HCT116 (cell line): ENCODE measurements at regions not wholly inside any gene's neighbourhood (a gene's known extent, or its start where the extent isn't known, plus 50 kb on each side); places are given as distances from the start of the nearest gene placed in this dataset.

Source experiments
- ATAC-seq: fragments of 200-7000 bp; cut with Tn5 transposase; 2 replicates; pipeline ENCODE4 v1.9.1; 2020; ENCODE audit warnings: mild to moderate bottlenecking, moderate library complexity
- BruUV-seq: library from RNA; stranded (reverse); fragments of 400-500 nt; replicated peaks from 2 replicates; lab custom pipeline; 2021; lab: Mats Ljungman, UMichigan
- CTCF ChIA-PET: fragments of 300-600 bp; sonication (Branson Sonifier 250); formaldehyde crosslinking; loops from one replicate; lab custom pipeline; 2021; ENCODE audit warnings: antibody characterized with exemption; lab: Charles Lee
- POLR2A ChIA-PET: fragments of 300-600, 350-600 bp; sonication (Branson Sonifier 250); formaldehyde crosslinking; loops from one replicate; lab custom pipeline; 2021; ENCODE audit warnings: antibody characterized with exemption; lab: Charles Lee
- RAD21 ChIA-PET, 2 experiments: fragments of 300-600 bp; sonication (Branson Sonifier 250); formaldehyde crosslinking; loops; one replicate each; lab custom pipeline; 2023; ENCODE audit warnings: low total read pairs in 2 of 2; ENCODE audit not compliant: uncharacterized antibody in 2 of 2, unreplicated experiment in 2 of 2, low non-redundant PET in 1 of 2; lab: Charles Lee
- DNase-seq: peaks from one replicate; pipeline ENCODE4 v3.0.0-alpha.2; 2010; ENCODE audit warnings: low read depth, low spot score
- H2AFZ ChIP-seq: fragments of 200-600 bp; shearing (Covaris generic), sonication (generic); 2 replicates; pipeline ENCODE4 v1.6.1; 2017; ENCODE audit warnings: low read depth, mixed run types, mixed read lengths, antibody characterized with exemption, low read length; ENCODE audit not compliant: poor library complexity, severe bottlenecking
- H3K27ac ChIP-seq: 2 replicates; pipeline ENCODE4 v1.5.1; 2012; ENCODE audit warnings: low read depth, low read length
- H3K27me3 ChIP-seq: fragments of 200-600 bp; sonication (generic); 2 replicates; pipeline ENCODE4 v1.6.1; 2016; ENCODE audit warnings: mixed run types, low read length, mixed read lengths; ENCODE audit not compliant: insufficient read depth
- H3K36me3 ChIP-seq, 2 experiments: fragments of 200-500 bp in 1 of 2; fragments of 200-600 bp in 1 of 2; sonication (Bioruptor generic) in 1 of 2; sonication (generic) in 1 of 2; 2 replicates each; pipeline versions ENCODE4 v1.5.1 to v1.6.1; 2014 to 2016; ENCODE audit warnings: low read length in 2 of 2, inconsistent platforms in 1 of 2, mixed read lengths in 1 of 2, mixed run types in 1 of 2; ENCODE audit not compliant: insufficient read depth in 2 of 2, control insufficient read depth in 1 of 2
- H3K4me1 ChIP-seq, 2 experiments: fragments of 200-600 bp in 1 of 2; sonication (generic) in 1 of 2; 2 replicates each; pipeline versions ENCODE4 v1.5.1 to v1.6.1; 2012 to 2017; ENCODE audit warnings: low read length in 2 of 2, inconsistent platforms in 1 of 2, mild to moderate bottlenecking in 1 of 2, mixed read lengths in 1 of 2, mixed run types in 1 of 2, moderate library complexity in 1 of 2; ENCODE audit not compliant: insufficient read depth in 2 of 2, control insufficient read depth in 1 of 2
- H3K4me2 ChIP-seq: fragments of 200-600 bp; sonication (generic); 2 replicates; pipeline ENCODE4 v1.6.1; 2017; ENCODE audit warnings: mixed run types, low read length, mixed read lengths
- H3K4me3 ChIP-seq, 2 experiments: fragments of 200-600 bp in 1 of 2; sonication (generic) in 1 of 2; replicated peaks in 1 of 2; 2 replicates each; pipeline ENCODE4 v1.5.1; 2011 to 2016; ENCODE audit warnings: low read length in 2 of 2, control low read depth in 1 of 2, low read depth in 1 of 2, mild to moderate bottlenecking in 1 of 2, mixed read lengths in 1 of 2, mixed run types in 1 of 2
- H3K79me2 ChIP-seq: fragments of 200-600 bp; sonication (generic); 2 replicates; pipeline ENCODE4 v1.6.1; 2017; ENCODE audit warnings: mild to moderate bottlenecking, mixed run types, low read length, moderate library complexity, mixed read lengths; ENCODE audit not compliant: insufficient read depth
- H3K9ac ChIP-seq: fragments of 200-600 bp; sonication (generic); 2 replicates; pipeline ENCODE4 v1.6.1; 2016; ENCODE audit warnings: low read length, mixed read lengths
- H3K9me2 ChIP-seq: fragments of 200-600 bp; sonication (generic), shearing (Covaris generic); 2 replicates; pipeline ENCODE4 v1.6.1; 2017; ENCODE audit warnings: mixed run types, mild to moderate bottlenecking, moderate library complexity; ENCODE audit not compliant: insufficient read depth
- H3K9me3 ChIP-seq, 2 experiments: fragments of 200-500 bp in 1 of 2; fragments of 200-600 bp in 1 of 2; sonication (Bioruptor generic) in 1 of 2; sonication (generic) in 1 of 2; 2 replicates each; pipeline ENCODE4 v1.6.1; 2014 to 2017; ENCODE audit warnings: low read length in 2 of 2, mixed read lengths in 2 of 2, inconsistent platforms in 1 of 2, low read depth in 1 of 2, mild to moderate bottlenecking in 1 of 2, mixed run types in 1 of 2, moderate library complexity in 1 of 2; ENCODE audit not compliant: control insufficient read depth in 1 of 2, insufficient read depth in 1 of 2
- H4K20me1 ChIP-seq: fragments of 200-600 bp; sonication (generic), shearing (Covaris generic); 2 replicates; pipeline ENCODE4 v1.6.1; 2017; ENCODE audit warnings: mixed run types, mild to moderate bottlenecking, moderate library complexity; ENCODE audit not compliant: insufficient read depth
- CBX3 ChIP-seq: IDR thresholded peaks from 2 replicates; pipeline ENCODE4 v1.6.1; 2012; ENCODE audit warnings: low read depth
- EGR1 ChIP-seq: IDR thresholded peaks from 2 replicates; pipeline ENCODE4 v1.6.1; 2012; ENCODE audit warnings: low read depth
- EZH2phosphoT487 ChIP-seq: fragments of 200-600 bp; IDR thresholded peaks from 2 replicates; pipeline ENCODE4 v1.6.1; 2018; ENCODE audit warnings: antibody characterized with exemption, borderline replicate concordance
- JUND ChIP-seq: IDR thresholded peaks from 2 replicates; pipeline ENCODE4 v1.6.1; 2012
- POLR2A ChIP-seq: IDR thresholded peaks from 2 replicates; pipeline ENCODE4 v1.7.0; 2011; ENCODE audit warnings: borderline replicate concordance; ENCODE audit not compliant: insufficient read depth, insufficient read length; ENCODE audit errors: extremely low read depth
- REST ChIP-seq: IDR thresholded peaks from 2 replicates; pipeline ENCODE4 v1.6.1; 2012; ENCODE audit warnings: low read depth
- SIN3A ChIP-seq: IDR thresholded peaks from 2 replicates; pipeline ENCODE4 v1.6.1; 2012; ENCODE audit warnings: low read depth
- SP1 ChIP-seq: IDR thresholded peaks from 2 replicates; pipeline ENCODE4 v1.6.1; 2012; ENCODE audit warnings: low read depth
- TCF7L2 ChIP-seq: IDR thresholded peaks from 2 replicates; pipeline ENCODE4 v1.7.0; 2011; ENCODE audit warnings: borderline replicate concordance, inconsistent platforms; ENCODE audit not compliant: insufficient read depth, insufficient read length; ENCODE audit errors: extremely low read depth
- YY1 ChIP-seq: IDR thresholded peaks from 2 replicates; pipeline ENCODE4 v1.6.1; 2011; ENCODE audit warnings: low read length, low read depth, moderate library complexity, mild to moderate bottlenecking; ENCODE audit not compliant: insufficient replicate concordance; ENCODE audit errors: extremely low read depth
- ZFX ChIP-seq: fragments of 450-650 bp; IDR thresholded peaks from 2 replicates; pipeline ENCODE4 v1.6.1; 2017
- ZNF274 ChIP-seq: fragments of 200-500 bp; sonication (Bioruptor generic); IDR thresholded peaks from 2 replicates; pipeline ENCODE4 v1.6.1; 2014; ENCODE audit warnings: mild to moderate bottlenecking, low read depth, low read length, inconsistent platforms
- intact Hi-C: fragments of 100-400 bp; cut with micrococcal nuclease; formaldehyde crosslinking; loops from 2 replicates; pipeline ENCODE4 v1.10.0; 2022
- TF ChIP-seq, protein P1 (sequence below): IDR thresholded peaks from 2 replicates; pipeline ENCODE4 v1.6.1; 2012
- TF ChIP-seq, protein P2 (sequence below), 3 experiments: fragments of 200-600 bp in 1 of 3; sonication (generic) in 1 of 3; IDR thresholded peaks in 2 of 3; conservative IDR thresholded peaks in 1 of 3; 2 replicates each; pipeline ENCODE4 v1.5.1; 2012 to 2017; ENCODE audit warnings: low read depth in 2 of 3, low read length in 2 of 3, antibody characterized with exemption in 1 of 3, borderline replicate concordance in 1 of 3, control low read depth in 1 of 3, mild to moderate bottlenecking in 1 of 3, mixed read lengths in 1 of 3, mixed run types in 1 of 3, moderate library complexity in 1 of 3; ENCODE audit not compliant: insufficient read depth in 1 of 3

DNA sequence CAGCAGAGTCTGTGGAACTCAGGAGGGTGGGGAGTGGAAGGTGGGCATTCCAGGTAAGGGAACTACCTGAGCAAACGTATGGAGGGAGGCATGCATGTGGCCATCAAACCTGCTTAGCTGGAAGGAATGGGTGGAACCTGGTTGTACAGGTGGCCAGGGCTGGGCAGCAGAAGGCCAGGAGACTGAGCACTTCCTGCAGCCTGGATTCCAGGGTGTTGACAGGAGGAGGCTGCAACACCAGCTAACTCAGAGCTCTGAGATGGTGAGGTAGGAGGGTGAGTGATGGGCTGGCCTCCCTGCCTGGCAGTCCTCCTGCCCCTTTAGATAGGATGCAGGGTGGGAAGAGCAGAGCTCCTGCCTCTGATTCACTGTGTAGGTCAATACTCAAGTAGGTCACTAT lies 92.5 kb upstream of the CPEB4 start:
- Histone ChIP-seq H3K79me2 (no peaks in the 10 kb centered on the region), H3K4me2 (no peak overlapping the region), H4K20me1 (no peaks in the 10 kb centered on the region), H3K4me1 (peaks cover 19 to 23% of the 10 kb centered on the region in 2 experiments), H3K36me3 (no peaks in the 10 kb centered on the region), H2AFZ (no peak overlapping the region), H3K9me3 (no peaks in the 10 kb centered on the region), H3K9ac (no peak overlapping the region), H3K9me2 (no peaks in the 10 kb centered on the region), H3K27ac (no peak overlapping the region), H3K4me3 (no peak overlapping the region), H3K27me3 (no peaks in the 10 kb centered on the region; the same call in 1 of the 2 replicates)
- DNase-seq (no peak), ATAC-seq (no peak)
- POLR2A ChIA-PET: no interaction called here
- TF ChIP-seq, protein P1, sequence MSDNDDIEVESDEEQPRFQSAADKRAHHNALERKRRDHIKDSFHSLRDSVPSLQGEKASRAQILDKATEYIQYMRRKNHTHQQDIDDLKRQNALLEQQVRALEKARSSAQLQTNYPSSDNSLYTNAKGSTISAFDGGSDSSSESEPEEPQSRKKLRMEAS: no peak
- TF ChIP-seq, protein P2, sequence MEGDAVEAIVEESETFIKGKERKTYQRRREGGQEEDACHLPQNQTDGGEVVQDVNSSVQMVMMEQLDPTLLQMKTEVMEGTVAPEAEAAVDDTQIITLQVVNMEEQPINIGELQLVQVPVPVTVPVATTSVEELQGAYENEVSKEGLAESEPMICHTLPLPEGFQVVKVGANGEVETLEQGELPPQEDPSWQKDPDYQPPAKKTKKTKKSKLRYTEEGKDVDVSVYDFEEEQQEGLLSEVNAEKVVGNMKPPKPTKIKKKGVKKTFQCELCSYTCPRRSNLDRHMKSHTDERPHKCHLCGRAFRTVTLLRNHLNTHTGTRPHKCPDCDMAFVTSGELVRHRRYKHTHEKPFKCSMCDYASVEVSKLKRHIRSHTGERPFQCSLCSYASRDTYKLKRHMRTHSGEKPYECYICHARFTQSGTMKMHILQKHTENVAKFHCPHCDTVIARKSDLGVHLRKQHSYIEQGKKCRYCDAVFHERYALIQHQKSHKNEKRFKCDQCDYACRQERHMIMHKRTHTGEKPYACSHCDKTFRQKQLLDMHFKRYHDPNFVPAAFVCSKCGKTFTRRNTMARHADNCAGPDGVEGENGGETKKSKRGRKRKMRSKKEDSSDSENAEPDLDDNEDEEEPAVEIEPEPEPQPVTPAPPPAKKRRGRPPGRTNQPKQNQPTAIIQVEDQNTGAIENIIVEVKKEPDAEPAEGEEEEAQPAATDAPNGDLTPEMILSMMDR (IDR thresholded peaks at IDR 0.05 in 2 of 3, conservative IDR thresholded peaks at IDR 0.05 in 1 of 3; ENCODE audit: borderline replicate concordance in 1 of 3, insufficient read depth in 1 of 3, low read depth in 2 of 3, low read length in 2 of 3): no peak
- TF ChIP-seq EZH2phosphoT487 (no peak), JUND (no peak), YY1 (no peak), EGR1 (no peak), TCF7L2 (no peak), SP1 (no peak), CBX3 (no peak), SIN3A (no peak), ZNF274 (no peak), ZFX (no peak), REST (no peak), POLR2A (no peak)
- BruUV-seq: no TSS peak
- intact Hi-C loops: no loop called here
- CTCF ChIA-PET: no interaction called here
- RAD21 ChIA-PET: no interaction called here
